ENCODE measurements at regions not wholly inside any gene's neighbourhood (a gene's known extent, or its start where the extent isn't known, plus 50 kb on each side); places are given as distances from the start of the nearest gene placed in this dataset.

- TF ChIP-seq TAF1 (IDR thresholded peaks at IDR 0.05; ENCODE audit: borderline replicate concordance, low read depth, low read length): no peak
- TF ChIP-seq POLR2AphosphoS5 (IDR thresholded peaks at IDR 0.05; ENCODE audit: low read depth, low read length): no peak
Measured at GRCh38 chr6:91611190-91611589, 1024.3 kb upstream of the MAP3K7 start.
